A673 (cell line): ENCODE measurements at regions not wholly inside any gene's neighbourhood (a gene's known extent, or its start where the extent isn't known, plus 50 kb on each side); places are given as distances from the start of the nearest gene placed in this dataset.

Experiments
- CTCF ChIP-seq: fragments of 300-800, 200-600 bp; sonication (generic); conservative IDR thresholded peaks from 2 replicates; pipeline ENCODE4 v1.5.1; 2017; ENCODE audit warnings: low read depth, mild to moderate bottlenecking, antibody characterized with exemption, low read length, moderate library complexity, mixed read lengths
- EZH2 ChIP-seq: fragments of 200-600 bp; sonication (generic); IDR thresholded peaks from 2 replicates; pipeline ENCODE4 v1.6.1; 2017; ENCODE audit warnings: borderline replicate concordance, low read depth, mild to moderate bottlenecking, mixed read lengths, antibody characterized with exemption, low read length; ENCODE audit not compliant: poor library complexity, severe bottlenecking

GRCh38 chr5:165157219-165157618 is 1651.8 kb downstream of the MAT2B start:
- no peak for TF ChIP-seq CTCF
- no peak for TF ChIP-seq EZH2
